ENCODE measurements at regions not wholly inside any gene's neighbourhood (a gene's known extent, or its start where the extent isn't known, plus 50 kb on each side); places are given as distances from the start of the nearest gene placed in this dataset.

DNA sequence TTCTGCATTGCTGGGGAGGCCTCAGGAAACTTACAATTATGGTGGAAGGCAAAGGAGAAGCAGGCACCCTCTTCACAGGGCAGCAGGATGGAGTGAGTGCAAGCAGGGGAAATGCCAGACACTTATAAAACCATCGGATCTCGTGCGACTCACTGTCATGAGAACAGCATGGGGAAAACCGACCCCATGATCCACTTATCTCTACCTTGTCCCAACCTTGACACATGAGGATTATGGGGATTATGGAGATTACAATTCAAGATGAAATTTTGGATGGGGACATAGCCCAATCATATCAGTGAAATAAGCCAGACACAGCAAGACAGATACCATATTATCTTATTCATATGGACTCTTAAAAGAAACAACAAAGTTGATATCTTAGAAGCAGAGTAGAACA, 134.9 kb downstream of the C4orf33 start:
- TF ChIP-seq, protein P1, sequence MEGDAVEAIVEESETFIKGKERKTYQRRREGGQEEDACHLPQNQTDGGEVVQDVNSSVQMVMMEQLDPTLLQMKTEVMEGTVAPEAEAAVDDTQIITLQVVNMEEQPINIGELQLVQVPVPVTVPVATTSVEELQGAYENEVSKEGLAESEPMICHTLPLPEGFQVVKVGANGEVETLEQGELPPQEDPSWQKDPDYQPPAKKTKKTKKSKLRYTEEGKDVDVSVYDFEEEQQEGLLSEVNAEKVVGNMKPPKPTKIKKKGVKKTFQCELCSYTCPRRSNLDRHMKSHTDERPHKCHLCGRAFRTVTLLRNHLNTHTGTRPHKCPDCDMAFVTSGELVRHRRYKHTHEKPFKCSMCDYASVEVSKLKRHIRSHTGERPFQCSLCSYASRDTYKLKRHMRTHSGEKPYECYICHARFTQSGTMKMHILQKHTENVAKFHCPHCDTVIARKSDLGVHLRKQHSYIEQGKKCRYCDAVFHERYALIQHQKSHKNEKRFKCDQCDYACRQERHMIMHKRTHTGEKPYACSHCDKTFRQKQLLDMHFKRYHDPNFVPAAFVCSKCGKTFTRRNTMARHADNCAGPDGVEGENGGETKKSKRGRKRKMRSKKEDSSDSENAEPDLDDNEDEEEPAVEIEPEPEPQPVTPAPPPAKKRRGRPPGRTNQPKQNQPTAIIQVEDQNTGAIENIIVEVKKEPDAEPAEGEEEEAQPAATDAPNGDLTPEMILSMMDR (IDR thresholded peaks at IDR 0.05), result no peak
- TF ChIP-seq POLR2AphosphoS5 (IDR thresholded peaks at IDR 0.05) (no peak), POLR2A (IDR thresholded peaks at IDR 0.05) (no peak), EP300 (IDR thresholded peaks at IDR 0.05) (no peak)

Measured in gastroesophageal sphincter (tissue), 3 donors.